ENCODE measurements at regions not wholly inside any gene's neighbourhood (a gene's known extent, or its start where the extent isn't known, plus 50 kb on each side); places are given as distances from the start of the nearest gene placed in this dataset.

GRCh38 chr5:158020555-158021418 is 161.8 kb upstream of the CLINT1 start:
- DNase-seq (ENCODE audit: low read depth): no peak

GRCh38 chr5:158017469-158017868 is 158.5 kb upstream of the CLINT1 start:
- DNase-seq (ENCODE audit: low read depth): no peak

GRCh38 chr5:158014372-158014771 is 155.4 kb upstream of the CLINT1 start:
- DNase-seq (ENCODE audit: low read depth): no peak

GRCh38 chr5:158013939-158014338 is 155.0 kb upstream of the CLINT1 start:
- no peak for DNase-seq (ENCODE audit: low read depth)

- DNase-seq (ENCODE audit: low read depth): no peak
Observed at GRCh38 chr5:158013303-158013702, 154.4 kb upstream of the CLINT1 start.

- no peak for DNase-seq (ENCODE audit: low read depth)
Observed at GRCh38 chr5:158011422-158011821, 152.5 kb upstream of the CLINT1 start.

GRCh38 chr5:158010831-158011230 is 151.9 kb upstream of the CLINT1 start:
- no peak for DNase-seq (ENCODE audit: low read depth)

- no peak for DNase-seq (ENCODE audit: low read depth)
Observed at GRCh38 chr5:158007336-158007735, 148.4 kb upstream of the CLINT1 start.

- no peak for DNase-seq (ENCODE audit: low read depth)
Observed at GRCh38 chr5:157999696-158000095, 140.8 kb upstream of the CLINT1 start.

GRCh38 chr5:157997991-157998504 is 139.1 kb upstream of the CLINT1 start:
- DNase-seq (ENCODE audit: low read depth): no peak

- peak; percentile 3 for DNase-seq (ENCODE audit: low read depth)
Observed at GRCh38 chr5:157994906-157995519, 136.1 kb upstream of the CLINT1 start.

- no peak for DNase-seq (ENCODE audit: low read depth)
Observed at GRCh38 chr5:157993986-157994691, 135.2 kb upstream of the CLINT1 start.

GRCh38 chr5:157993201-157993600 is 134.3 kb upstream of the CLINT1 start:
- DNase-seq (ENCODE audit: low read depth): no peak

- DNase-seq (ENCODE audit: low read depth): no peak
Observed at GRCh38 chr5:157990583-157991181, 131.7 kb upstream of the CLINT1 start.

GRCh38 chr5:157989296-157989695 is 130.4 kb upstream of the CLINT1 start:
- no peak for DNase-seq (ENCODE audit: low read depth)

GRCh38 chr5:157987259-157987658 is 128.3 kb upstream of the CLINT1 start:
- no peak for DNase-seq (ENCODE audit: low read depth)

GRCh38 chr5:157986431-157986990 is 127.6 kb upstream of the CLINT1 start:
- DNase-seq (ENCODE audit: low read depth): no peak

GRCh38 chr5:157984611-157985010 is 125.7 kb upstream of the CLINT1 start:
- DNase-seq (ENCODE audit: low read depth): no peak

- DNase-seq (ENCODE audit: low read depth): no peak
Observed at GRCh38 chr5:157983906-157984551, 125.1 kb upstream of the CLINT1 start.

- DNase-seq (ENCODE audit: low read depth): no peak
Observed at GRCh38 chr5:157978061-157978460, 119.1 kb upstream of the CLINT1 start.

GRCh38 chr5:157976429-157976828 is 117.5 kb upstream of the CLINT1 start:
- DNase-seq (ENCODE audit: low read depth): no peak

Data from stimulated activated CD8-positive, alpha-beta memory T cell treated with anti-CD3 and anti-CD28 coated beads, Interleukin-12 subunit alpha, Interleukin-12 subunit beta, amount 100 ng/mL, for 1 hour (primary cell).